Islet precursor cell (in vitro differentiated cells): ENCODE measurements at regions not wholly inside any gene's neighbourhood (a gene's known extent, or its start where the extent isn't known, plus 50 kb on each side); places are given as distances from the start of the nearest gene placed in this dataset.

Source experiments
- DNase-seq: peaks from one replicate; pipeline ENCODE4 v3.0.0-alpha.2; 2018

DNA sequence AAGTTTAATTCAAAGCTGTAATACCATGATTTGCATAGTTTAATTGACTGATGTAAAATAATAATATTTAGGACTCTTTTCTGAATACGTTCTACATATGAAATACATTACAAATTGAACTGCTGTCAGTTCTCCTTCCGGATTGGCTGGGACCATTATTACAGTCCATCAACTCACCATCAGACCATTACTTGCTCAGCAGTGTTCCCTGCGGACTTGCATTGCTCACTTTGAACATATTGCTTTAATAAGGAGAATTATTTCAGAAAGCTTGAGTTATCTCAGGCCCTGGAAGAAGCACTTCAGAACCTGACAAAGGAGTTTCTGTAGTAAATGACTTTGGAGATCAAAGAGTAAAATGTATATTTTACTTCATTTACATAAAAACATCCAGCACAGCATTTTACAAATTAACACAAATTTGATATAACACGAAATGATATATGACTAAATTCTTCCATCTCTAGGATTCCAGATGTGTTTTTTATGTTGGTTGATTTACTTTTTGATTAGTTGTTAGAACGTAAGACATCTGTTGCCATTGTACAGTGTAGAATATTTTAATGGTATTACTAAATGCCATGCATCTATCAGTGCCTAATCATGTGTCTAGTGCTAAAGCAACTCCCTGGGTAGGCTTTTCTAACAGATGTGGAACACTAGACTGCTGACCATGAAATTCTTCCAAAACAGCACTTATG is 418.5 kb upstream of the SEMA3A start:
- DNase-seq: no peak

DNA sequence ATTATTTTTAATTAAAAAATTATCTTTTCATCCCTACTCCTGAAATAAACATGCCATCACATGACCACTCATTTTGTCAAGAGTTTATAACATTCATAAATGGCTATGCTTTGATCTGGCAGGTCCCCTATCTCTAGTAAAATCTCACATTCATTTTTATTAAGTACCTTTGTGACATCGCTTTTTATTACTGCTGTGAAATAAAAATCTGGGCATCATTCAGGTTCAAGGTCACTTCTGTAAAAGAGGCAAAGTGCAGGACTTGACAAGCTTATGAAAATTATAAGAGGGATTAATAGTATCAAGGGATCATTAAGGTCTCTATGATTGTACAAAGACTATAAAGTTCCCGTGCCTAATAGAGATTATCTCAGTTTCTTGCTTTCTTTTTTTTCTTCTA is 416.8 kb upstream of the SEMA3A start:
- no peak for DNase-seq

DNA sequence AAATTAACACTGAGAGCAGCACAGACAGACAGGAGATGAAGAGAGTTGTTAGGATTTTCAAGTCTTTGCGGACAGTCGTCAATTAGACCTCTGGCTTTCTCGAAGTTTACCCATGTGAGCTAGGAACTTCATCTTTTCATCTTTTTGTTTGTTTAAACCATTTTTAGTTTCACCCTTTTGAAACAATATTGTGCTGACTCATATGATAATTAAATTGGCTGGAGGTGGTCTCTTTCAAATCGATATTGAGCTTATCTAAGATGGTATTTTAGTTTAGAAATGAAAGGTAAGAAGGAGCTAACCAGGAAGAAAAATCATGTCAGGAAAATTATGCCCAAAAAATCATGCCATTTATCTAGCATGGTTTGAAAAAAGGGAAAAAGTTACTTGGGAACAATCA is 415.8 kb upstream of the SEMA3A start:
- no peak for DNase-seq

DNA sequence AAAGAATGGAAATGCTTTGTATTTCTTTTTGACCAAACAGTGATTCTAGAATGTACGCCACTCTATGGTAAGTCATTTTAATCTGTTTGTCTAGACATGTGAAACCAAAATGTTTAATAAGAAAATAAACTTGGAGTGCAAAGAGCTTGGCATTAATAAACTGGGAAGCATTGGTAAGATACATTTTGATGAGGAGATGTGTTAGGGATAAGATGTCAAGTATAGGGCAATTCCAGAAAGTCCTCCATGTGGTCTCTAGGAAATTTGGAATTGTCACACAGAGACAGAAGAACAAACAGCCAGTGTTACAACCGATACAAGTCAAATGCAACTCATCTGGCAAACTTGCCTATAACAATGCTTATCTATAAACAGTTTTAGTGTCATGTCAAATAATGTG is 410.7 kb upstream of the SEMA3A start:
- DNase-seq: no peak

DNA sequence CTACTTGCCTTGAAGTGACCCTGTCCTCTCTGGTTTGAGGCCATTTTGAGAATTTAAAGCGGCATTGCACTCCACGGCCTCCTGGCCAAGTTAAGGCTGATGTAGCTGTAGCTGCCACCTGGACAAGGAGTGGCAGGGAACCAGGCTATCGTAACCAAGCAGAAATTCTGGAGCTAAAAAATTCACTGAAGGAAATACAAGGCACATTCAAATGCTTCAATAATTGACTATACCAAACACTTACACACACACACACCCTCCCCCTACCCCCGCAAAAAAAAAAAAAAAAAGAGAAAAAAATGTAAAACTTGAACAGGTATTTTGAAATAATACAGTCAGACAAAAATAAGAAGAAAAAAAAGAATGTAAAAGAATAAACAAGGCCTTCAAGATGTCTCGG is 409.0 kb upstream of the SEMA3A start:
- no peak for DNase-seq

DNA sequence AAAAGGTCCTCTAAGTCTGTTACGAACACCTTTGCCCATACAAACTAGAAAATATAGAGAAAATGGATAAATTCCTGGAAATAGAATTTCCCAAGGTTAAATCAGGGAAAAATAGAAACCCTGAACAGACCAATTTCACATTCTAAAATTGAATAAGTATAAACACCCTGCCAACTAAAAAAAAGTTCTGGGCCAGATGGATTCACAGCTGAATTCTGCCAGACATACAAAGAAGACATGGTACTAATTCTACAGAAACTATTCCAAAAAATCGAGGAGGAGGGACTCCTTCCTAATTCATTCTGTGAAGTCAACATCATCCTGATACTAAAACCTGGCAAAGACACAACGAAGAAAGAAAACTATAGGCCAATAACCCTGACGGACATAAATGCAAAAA is 400.4 kb upstream of the SEMA3A start:
- DNase-seq: no peak

DNA sequence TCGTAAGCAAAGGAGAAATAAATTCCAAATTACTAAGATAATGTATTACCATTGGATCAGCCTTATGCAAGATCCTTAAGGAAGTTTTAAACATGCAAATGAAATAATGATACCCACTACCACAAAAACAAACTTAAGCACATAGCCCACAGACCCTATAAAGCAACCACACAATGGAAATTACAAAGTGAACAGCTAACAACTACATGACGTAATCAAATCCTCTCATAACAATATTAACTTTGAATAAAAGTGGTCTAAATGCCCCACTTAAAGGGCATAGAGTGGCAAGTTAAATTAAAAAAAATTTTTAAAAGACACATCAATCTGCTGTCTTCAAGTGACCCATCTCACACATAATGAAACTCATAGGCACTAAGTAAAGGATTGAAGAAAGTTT is 397.3 kb upstream of the SEMA3A start:
- DNase-seq: no peak

DNA sequence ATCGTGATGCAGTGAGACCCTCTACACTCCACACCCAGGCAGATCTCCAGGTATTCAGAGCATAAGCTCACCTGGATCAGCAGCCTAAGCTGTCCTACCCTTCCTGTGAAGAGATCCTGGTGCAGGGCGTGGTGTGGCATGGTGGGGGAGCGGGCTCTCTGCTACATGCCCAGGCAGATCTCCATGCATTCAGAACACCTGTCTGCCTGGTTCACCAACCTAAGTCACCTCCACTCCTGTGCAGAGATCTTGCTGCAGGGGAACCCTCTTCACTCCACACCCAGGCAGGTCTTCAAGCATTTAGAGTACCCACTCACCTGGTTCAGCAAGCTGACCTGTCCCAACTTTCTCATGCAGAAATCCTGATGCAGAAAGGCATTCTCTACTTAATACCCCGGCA is 394.4 kb upstream of the SEMA3A start:
- DNase-seq: no peak

DNA sequence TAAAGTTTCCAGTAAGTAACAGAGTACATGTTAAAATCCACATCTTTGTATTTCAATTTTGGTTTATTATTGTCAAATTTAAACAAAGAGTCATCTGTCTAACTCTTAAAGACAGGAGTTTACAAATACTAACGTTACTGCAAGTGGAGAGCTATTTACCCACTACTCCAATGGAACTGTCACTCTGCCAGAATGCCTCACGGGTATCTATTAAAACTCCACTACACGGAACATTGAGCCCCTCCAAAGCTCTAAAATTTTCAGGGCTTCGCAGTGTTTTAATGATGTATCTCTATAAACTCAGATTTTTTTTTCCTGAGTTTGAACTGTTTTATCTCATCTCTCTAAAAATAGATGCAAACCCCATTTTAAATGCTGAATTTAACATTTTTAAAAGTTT is 388.7 kb upstream of the SEMA3A start:
- no peak for DNase-seq

DNA sequence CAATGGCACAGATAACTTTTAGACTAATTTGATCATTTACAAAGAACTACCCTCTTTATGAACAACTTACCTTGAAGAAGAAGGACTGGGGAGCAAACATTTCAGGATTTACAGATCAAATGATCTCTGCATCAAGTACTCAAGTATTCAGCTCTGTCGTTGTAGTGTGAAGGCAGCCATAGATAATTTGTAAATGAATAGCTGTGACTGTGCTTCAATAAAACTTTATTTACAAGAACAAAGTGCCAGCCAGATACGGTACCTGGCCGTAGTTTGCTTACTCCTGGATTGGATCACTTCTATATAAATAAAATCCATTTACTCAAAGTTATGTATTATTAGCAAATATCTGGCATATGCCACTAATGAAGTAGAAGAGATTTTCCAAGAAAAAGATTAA is 388.2 kb upstream of the SEMA3A start:
- DNase-seq: no peak

DNA sequence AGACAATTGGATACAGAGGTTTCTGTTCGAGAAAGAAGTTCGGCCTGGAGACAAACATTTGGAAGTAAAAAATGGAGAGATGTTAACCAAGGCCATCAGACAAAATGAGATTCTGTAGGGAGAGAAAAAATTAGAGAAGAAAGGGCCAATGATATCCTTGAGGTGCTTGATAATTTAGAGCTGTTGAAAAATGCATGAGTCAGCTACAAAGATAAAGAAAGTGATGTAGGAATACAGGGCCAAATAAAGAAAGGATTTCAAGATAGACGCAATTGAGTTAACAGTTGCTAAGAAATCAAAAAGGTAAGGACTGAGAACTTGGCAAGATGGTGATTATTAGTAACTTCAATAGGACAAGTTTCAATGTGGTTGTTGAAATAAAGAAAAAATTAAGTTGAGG is 384.2 kb upstream of the SEMA3A start:
- DNase-seq: no peak

DNA sequence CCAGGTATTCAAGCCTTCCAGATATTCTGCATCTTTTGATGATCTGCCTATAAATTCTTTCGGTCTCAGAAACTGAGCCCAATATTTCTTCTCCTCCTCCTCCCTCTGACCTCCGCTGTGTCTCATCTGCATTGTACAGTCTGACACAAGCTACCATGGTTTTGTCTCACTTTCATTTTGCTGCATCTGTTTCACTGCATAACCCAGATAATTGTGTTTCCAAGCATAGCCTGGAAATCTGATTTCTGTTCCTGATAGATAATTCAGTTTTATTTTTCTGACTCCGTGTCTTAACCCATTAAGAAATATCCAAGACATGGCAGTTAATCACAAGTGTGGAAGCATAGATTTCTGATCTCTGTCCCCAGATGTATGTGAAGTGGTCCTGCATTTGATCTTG is 374.2 kb upstream of the SEMA3A start:
- no peak for DNase-seq

DNA sequence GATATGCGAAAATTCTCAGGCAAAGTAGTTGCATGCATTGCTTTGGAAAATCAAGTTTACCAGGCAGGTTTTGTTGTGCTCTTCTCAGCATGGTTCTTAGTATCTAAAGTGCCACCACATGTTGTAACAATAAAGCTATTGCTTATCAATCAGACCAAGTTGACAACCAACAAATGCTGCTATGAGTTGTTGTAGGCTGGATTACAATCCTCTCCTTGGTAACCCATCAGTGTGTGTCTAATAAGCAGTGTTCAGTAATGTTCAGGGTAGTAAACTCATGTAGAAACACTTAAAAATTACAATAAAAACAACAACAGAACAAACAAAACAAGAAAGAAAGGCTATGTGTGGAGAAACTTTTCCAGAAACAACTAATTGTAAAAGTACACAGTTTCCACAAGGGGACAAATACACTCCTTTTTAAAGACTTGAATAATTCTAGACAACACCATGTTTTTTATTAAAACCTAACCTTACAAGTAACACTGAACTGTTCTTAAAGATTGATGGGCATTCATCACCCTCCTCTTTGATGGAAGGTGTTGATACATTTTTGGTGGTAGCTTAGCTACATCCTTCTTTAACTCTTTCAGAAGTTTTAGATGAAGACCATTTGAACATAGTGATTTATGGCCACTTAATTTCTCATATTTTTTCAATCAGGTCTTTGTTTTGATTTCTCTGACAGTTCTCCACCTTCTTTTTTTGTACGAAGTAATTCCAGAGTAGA is 370.9 kb upstream of the SEMA3A start:
- DNase-seq: no peak

DNA sequence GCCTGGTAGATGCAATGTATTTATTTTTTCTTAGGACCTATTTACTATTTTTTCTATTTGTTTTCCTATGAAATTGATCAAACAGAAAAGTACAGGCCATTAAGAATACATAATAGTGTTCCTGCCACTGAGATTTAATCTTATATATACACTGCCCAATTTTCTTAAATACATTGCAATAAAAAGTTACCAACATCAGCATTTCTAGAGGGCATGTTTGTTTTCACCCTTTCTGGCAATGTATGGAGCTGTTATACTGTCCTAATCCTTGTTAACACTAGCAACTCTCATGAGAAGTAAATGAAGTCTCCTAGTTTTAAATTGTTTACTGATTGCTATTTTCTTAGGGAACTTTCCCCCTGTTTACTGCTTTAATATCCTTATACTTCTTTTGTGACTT is 359.1 kb upstream of the SEMA3A start:
- no peak for DNase-seq

DNA sequence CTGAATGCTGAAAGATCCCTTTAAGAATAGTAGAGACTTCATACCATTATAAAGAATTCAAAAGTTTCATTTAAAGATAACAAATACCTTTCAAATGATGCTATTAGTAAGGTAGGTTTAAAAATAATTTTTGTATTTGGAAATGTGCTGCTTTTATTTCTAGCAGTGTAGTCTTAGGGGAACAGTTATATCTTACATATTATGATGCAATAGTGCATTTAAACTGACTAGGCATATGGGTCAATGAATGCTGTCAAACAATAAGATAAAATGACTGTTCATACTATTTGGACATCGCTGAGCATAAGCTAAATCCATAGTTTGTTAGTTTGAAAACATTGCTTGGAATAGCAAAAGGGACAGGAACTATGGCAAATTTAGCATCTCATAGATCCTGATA is 354.8 kb upstream of the SEMA3A start:
- no peak for DNase-seq

DNA sequence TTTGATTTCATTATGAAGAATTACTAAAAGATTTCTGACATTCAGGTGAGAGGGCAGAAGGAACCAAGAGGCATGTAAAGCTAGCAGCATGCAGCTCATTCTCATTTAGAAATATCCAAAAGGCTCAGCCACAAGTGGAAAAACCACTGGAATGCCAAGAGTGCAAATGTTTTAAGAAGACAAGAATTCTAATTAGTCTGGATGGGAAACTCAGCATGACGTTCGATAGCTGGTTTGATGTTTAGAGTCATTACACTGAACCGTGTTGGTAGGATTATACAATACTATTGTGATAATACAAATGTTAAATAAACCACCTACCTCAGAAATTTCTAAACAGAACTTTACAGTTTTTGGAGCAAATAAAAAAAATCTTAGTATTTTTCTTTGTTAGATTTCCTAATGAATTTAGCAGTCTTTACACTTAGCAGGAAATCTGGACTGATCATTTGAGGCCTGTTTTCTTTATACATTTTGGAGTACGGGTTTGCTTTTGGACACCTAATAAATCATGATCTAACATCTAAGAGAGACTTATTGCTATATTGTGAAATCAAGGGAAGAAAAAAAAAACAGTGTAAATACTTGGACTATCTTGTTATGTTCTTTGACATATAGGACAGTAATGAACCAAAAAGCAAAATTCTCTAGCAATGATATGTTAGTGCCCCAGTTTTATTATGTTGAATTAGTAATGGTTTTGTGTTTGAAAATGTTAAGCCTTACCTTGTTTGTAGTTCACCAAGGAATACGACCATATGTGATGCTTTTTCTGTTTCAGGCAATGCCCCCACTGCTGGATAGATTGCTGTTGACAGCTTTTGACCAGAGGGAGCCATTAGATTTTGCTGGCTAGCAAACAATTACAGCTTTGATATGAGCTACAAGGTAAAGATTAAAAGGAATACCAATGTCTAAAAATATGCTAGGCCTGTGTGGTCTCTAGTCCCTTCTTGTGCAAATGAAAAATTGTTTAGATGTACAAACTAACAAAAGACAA is 354.1 kb upstream of the SEMA3A start:
- peak; percentile 54 for DNase-seq

DNA sequence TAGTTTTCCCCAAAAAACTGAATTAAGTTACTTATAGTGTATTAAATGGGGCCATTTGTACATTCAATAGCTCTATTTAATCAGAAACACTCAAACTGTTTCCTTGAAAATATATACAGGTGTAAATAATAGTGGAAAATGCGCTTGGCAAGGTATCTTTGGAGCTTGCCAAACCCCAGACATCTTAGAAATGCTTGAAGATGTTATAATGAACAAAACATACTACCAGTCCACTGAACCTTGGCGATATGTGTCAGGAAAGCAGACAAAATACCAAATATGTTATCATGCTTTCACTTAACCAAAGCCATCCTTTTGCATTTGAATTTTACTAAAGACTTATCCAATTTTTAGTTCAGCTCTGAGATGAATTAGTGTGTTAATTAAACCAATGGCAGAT is 352.7 kb upstream of the SEMA3A start:
- DNase-seq: no peak

DNA sequence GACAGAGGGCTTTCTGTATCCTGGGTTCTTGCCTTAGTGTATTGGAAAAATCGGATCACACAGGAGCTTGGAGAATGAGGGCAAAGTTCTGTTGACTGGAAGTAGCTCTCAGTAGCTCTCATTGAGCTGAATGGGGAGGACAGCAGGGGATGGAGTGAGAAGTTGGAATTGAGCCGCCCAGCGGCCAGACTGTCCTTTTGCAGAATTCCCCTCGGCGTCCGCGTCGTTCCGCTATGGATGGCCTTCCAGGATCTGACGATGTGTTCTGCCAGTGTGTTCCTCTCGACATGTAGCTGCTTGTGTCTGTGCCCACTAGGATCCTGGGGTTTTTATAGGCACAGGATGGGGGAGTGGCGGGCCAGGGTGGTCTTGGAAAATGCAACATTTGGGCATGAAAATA is 351.8 kb upstream of the SEMA3A start:
- DNase-seq: peak; percentile 55

DNA sequence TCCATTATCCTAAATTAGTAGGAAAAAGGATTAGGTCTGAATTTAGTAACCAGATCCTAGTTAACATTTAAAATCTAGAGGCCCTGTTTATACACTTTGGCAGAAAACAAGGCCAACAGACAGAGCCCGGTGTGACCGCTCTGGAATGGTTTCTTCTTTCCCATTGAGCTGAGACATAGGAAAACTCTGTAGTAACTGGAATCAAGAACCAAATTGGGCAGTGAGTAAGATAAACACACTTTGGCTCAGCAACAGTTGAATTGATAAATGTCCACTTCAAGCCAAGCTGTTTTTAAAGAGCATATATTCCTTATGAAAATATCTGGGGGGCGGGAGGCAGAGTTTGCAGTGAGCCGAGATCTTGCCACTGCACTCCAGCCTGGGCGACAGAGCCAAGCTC is 343.7 kb upstream of the SEMA3A start:
- DNase-seq: no peak

DNA sequence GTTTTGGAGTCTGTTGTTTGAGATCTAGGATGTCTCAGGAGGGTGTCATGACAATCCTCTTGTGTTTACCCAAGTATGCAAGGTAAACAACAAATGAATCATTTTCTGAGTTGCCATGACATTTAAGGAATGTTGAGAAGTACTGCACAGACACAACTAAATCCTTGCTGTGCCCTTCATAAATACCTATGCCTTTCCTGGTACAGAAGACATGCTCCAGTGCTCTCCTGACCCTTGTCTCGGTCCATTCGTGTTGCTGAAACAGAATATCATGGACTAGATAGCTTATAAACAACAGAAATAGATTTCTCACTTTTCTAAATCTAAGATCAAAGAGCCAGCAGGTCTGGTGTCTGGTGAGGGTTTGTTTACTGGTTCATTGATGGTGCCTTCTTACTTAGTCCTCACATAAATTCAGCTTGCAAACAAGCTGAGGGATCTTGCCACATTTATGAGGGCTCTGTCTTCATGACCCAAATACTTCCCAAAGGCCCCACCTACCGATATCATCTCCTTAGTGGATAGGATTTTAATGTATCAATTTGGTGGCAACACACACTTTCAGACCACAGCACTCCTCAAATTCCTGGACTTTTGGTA is 341.8 kb upstream of the SEMA3A start:
- peak; percentile 50 for DNase-seq

DNA sequence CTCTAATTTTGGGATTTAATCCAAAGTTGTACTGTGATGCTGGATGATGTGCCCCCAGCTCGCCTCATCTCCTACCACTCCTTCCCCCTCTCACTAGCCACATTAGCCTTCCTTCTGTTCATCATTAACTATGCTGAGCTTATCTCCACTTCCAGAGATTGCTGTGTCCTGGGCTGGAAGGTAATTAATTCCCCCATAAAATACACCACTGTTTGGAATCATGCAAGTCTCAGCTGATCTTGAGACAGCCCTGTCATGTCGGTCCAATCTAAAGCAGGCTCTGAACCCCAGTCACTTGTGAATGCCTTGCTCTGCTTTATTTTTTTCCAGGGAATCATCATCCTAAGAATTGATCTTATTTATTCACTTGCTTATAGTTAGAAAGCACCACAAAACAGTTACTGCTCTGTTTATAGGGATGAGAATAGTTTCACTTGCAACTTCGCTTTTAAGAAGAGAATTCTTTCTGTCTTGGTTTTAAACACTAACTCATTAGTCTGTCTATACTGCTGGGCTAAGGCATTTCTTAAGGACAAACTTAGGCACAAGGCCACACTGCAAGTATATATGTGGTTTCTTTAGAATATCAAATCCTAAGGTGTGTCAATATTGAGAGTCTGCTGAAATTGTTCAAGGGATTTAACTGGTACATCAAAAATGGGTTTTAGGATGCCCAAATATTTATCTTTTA is 341.1 kb upstream of the SEMA3A start:
- DNase-seq: no peak

DNA sequence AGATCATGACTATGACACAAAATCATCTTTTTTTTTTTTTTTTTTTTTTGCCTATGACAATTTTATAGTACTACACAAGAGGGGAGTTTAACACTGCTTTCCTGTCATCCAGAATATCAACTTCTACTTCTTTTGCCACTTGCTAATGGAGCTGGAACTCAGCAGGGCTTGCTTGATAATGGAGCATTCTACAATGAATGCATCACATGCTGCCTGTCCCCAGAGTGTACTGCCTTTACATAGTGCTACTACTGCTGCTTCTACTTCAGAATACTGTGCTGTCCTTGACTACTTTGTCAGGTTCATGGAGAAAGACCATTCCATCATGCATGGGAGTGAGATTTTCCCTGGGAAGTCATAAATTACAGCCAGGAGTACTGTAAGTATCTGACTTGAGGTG is 338.6 kb upstream of the SEMA3A start:
- DNase-seq: no peak

DNA sequence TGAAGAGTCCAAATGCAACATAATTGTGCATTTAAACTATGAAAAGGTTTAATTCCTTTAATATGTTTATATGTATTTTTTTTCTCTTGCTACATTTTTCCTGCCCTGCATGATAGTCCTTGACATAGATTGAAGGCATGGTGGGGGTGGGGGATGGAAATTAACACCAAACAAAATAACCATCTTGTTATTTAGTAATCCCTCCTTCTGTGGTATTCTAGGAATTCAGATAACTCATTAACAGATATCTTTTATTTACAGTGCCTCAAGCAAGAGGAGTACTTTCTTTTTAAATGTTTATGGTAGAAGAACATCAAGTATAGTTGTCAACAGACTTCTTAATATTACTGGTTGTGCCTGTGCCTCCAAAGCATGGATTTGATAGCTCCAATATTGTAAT is 337.6 kb upstream of the SEMA3A start:
- DNase-seq: no peak
